B cell (primary cell): ENCODE measurements at regions not wholly inside any gene's neighbourhood (a gene's known extent, or its start where the extent isn't known, plus 50 kb on each side); places are given as distances from the start of the nearest gene placed in this dataset.

Source experiments
- CTCF ChIP-seq: fragments of 200-600 bp; IDR thresholded peaks from one replicate; pipeline ENCODE4 v1.8.0; 2022; ENCODE audit warnings: antibody characterized with exemption, mild to moderate bottlenecking
- EZH2 ChIP-seq: IDR thresholded peaks from 2 replicates; pipeline ENCODE4 v1.6.1; 2012; ENCODE audit warnings: borderline replicate concordance, low read depth, mild to moderate bottlenecking, moderate library complexity, low read length; ENCODE audit not compliant: insufficient read depth, poor library complexity, severe bottlenecking

DNA sequence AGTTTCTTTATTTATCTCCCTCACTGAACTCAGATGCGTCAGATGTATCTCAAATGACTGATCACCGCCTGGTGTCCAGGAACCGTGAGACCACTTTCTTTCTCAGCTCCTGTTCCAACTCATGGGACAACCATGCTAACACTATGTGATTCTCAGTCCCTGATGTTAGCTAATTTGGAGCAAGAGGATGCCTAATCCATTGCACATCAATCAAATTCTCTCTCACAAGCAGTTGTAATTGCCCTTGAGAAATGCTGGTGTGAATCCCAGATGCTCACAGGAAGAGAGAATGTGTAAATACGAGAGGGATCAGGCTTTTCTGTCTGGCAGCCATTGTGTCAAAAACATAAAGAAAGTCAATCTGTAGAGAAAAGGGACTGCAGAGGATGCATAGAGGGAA, 134.9 kb downstream of the WSCD1 start:
- TF ChIP-seq CTCF (no peak), EZH2 (no peak)
